Liver (tissue), 8 donors: ENCODE measurements at regions not wholly inside any gene's neighbourhood (a gene's known extent, or its start where the extent isn't known, plus 50 kb on each side); places are given as distances from the start of the nearest gene placed in this dataset.

Experiments used
- DNase-seq: peaks from one replicate; pipeline ENCODE4 v3.0.0-alpha.2; 2017; ENCODE audit warnings: low spot score
- H3K27ac ChIP-seq, 2 donors: one replicate each; pipeline ENCODE4 v1.7.0; 2013; ENCODE audit warnings: inconsistent platforms in 2 of 2, low read length in 2 of 2, control low read depth in 1 of 2, low read depth in 1 of 2, mild to moderate bottlenecking in 1 of 2
- H3K27me3 ChIP-seq, 4 donors: one replicate each; pipeline versions ENCODE4 v1.6.1 to v1.7.0; 2013; ENCODE audit warnings: low read length in 3 of 4, inconsistent platforms in 1 of 4, mild to moderate bottlenecking in 1 of 4, moderate library complexity in 1 of 4; ENCODE audit not compliant: control insufficient read depth in 4 of 4, insufficient read depth in 4 of 4
- H3K36me3 ChIP-seq, 4 donors: one replicate each; pipeline versions ENCODE4 v1.6.1 to v1.7.0; 2013; ENCODE audit warnings: low read length in 3 of 4, mild to moderate bottlenecking in 3 of 4, low read depth in 1 of 4, moderate library complexity in 1 of 4; ENCODE audit not compliant: control insufficient read depth in 4 of 4, insufficient read depth in 3 of 4
- H3K4me1 ChIP-seq, 4 donors: one replicate each; pipeline versions ENCODE4 v1.6.1 to v1.7.0; 2013; ENCODE audit warnings: low read length in 3 of 4, mild to moderate bottlenecking in 3 of 4, moderate library complexity in 1 of 4; ENCODE audit not compliant: control insufficient read depth in 4 of 4, insufficient read depth in 4 of 4
- H3K4me3 ChIP-seq, 3 donors: one replicate each; pipeline versions ENCODE4 v1.6.1 to v1.7.0; 2013; ENCODE audit warnings: low read length in 3 of 3, control low read depth in 1 of 3, low read depth in 1 of 3, mild to moderate bottlenecking in 1 of 3
- H3K9ac ChIP-seq, 2 donors: one replicate each; pipeline ENCODE4 v1.7.0; 2013; ENCODE audit warnings: low read length in 2 of 2, mild to moderate bottlenecking in 2 of 2, moderate library complexity in 2 of 2, control low read depth in 1 of 2, low read depth in 1 of 2
- H3K9me3 ChIP-seq, 4 donors: one replicate each; pipeline versions ENCODE4 v1.6.1 to v1.7.0; 2013; ENCODE audit warnings: low read length in 3 of 4; ENCODE audit not compliant: control insufficient read depth in 4 of 4
- ATF3 ChIP-seq: IDR thresholded peaks from 2 replicates; pipeline ENCODE4 v1.6.1; 2016; ENCODE audit warnings: antibody characterized with exemption
- CTCF ChIP-seq: fragments of 150-350 bp; IDR thresholded peaks from 2 replicates; pipeline ENCODE4 v1.5.1; 2017; ENCODE audit warnings: improper control_type of control experiment, low read depth, low read length; ENCODE audit not compliant: missing input control
- EGR1 ChIP-seq, 2 donors: IDR thresholded peaks; 2 replicates each; pipeline ENCODE4 v1.6.1; 2016 to 2018; ENCODE audit warnings: antibody characterized with exemption in 2 of 2, low read depth in 2 of 2
- FOXA1 ChIP-seq: IDR thresholded peaks from 2 replicates; pipeline ENCODE4 v1.6.1; 2016; ENCODE audit warnings: antibody characterized with exemption
- FOXA2 ChIP-seq: IDR thresholded peaks from 2 replicates; pipeline ENCODE4 v1.6.1; 2016; ENCODE audit warnings: antibody characterized with exemption
- GABPA ChIP-seq, 2 donors: IDR thresholded peaks in 1 of 2; conservative IDR thresholded peaks in 1 of 2; 2 replicates each; pipeline ENCODE4 v1.6.1; 2016; ENCODE audit warnings: antibody characterized with exemption in 2 of 2, mild to moderate bottlenecking in 1 of 2, moderate library complexity in 1 of 2
- HNF4A ChIP-seq, 2 donors: conservative IDR thresholded peaks; 2 replicates each; pipeline ENCODE4 v1.6.1; 2016; ENCODE audit warnings: antibody characterized with exemption in 2 of 2, mild to moderate bottlenecking in 2 of 2
- HNF4G ChIP-seq: IDR thresholded peaks from 2 replicates; pipeline ENCODE4 v1.6.1; 2016; ENCODE audit warnings: antibody characterized with exemption
- JUND ChIP-seq, 2 donors: IDR thresholded peaks; 2 replicates each; pipeline ENCODE4 v1.6.1; 2016; ENCODE audit warnings: antibody characterized with exemption in 2 of 2
- MAX ChIP-seq: IDR thresholded peaks from 2 replicates; pipeline ENCODE4 v1.6.1; 2016; ENCODE audit warnings: antibody characterized with exemption
- NR2F2 ChIP-seq: IDR thresholded peaks from 2 replicates; pipeline ENCODE4 v1.6.1; 2016; ENCODE audit warnings: antibody characterized with exemption
- RAD21 ChIP-seq, 2 donors: IDR thresholded peaks; 2 replicates each; pipeline ENCODE4 v1.6.1; 2016; ENCODE audit warnings: antibody characterized with exemption in 2 of 2, mild to moderate bottlenecking in 2 of 2
- RXRA ChIP-seq, 2 donors: IDR thresholded peaks; 2 replicates each; pipeline ENCODE4 v1.6.1; 2017 to 2018; ENCODE audit warnings: antibody characterized with exemption in 2 of 2, mild to moderate bottlenecking in 1 of 2
- SP1 ChIP-seq: IDR thresholded peaks from 2 replicates; pipeline ENCODE4 v1.6.1; 2018; ENCODE audit warnings: antibody characterized with exemption, mild to moderate bottlenecking
- TAF1 ChIP-seq: conservative IDR thresholded peaks from 2 replicates; pipeline ENCODE4 v1.6.1; 2016; ENCODE audit warnings: antibody characterized with exemption, mild to moderate bottlenecking
- YY1 ChIP-seq: IDR thresholded peaks from 2 replicates; pipeline ENCODE4 v1.6.1; 2016; ENCODE audit warnings: antibody characterized with exemption, mild to moderate bottlenecking
- ZBTB33 ChIP-seq: IDR thresholded peaks from 2 replicates; pipeline ENCODE4 v1.6.1; 2016; ENCODE audit warnings: antibody characterized with exemption
- WGBS: extraction: QIAGEN DNeasy Blood & Tissue Kit; methylation state at CpG from one replicate; pipeline ENCODE4 v1.1.7; 2013; 5-methylcytosine and 5-hydroxymethylcytosine counted together
- TF ChIP-seq, protein P1 (sequence below): IDR thresholded peaks from 2 replicates; pipeline ENCODE4 v1.6.1; 2016; ENCODE audit warnings: antibody characterized with exemption, mild to moderate bottlenecking
- donor health status: healthy.
- donor health status: healthy.
- donor health status: healthy.
- donor health status: healthy.
- donor health status: healthy.

DNA sequence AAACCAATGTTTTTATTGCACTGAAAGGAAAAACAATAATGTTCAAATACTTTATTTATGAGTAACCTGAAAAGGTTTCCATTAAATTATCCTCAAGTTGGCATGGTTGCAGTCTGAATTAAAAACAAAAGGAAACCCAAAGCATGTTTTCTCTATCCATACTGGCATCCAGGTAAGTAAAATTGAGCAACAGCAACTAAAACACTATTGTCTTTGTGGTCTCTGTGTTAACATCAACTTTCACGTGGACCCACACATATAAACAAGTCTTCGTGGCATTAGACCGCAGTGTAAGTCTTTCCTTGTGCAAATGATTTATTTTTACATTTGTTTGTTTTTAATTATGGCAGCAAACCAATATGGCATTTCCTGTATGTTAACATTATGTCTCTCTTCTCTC, 757.6 kb downstream of the SEMA5A start:
- no peak overlapping the region for H3K4me3 ChIP-seq
- TF ChIP-seq TAF1 (no peak), HNF4A (conservative IDR thresholded peaks at IDR 0.05) (no peak), NR2F2 (no peak), FOXA1 (no peak), ZBTB33 (no peak), JUND (IDR thresholded peaks at IDR 0.05) (no peak), RXRA (IDR thresholded peaks at IDR 0.05) (no peak), ATF3 (no peak), YY1 (no peak), SP1 (no peak), MAX (no peak), HNF4G (no peak)
- TF ChIP-seq, protein P1, sequence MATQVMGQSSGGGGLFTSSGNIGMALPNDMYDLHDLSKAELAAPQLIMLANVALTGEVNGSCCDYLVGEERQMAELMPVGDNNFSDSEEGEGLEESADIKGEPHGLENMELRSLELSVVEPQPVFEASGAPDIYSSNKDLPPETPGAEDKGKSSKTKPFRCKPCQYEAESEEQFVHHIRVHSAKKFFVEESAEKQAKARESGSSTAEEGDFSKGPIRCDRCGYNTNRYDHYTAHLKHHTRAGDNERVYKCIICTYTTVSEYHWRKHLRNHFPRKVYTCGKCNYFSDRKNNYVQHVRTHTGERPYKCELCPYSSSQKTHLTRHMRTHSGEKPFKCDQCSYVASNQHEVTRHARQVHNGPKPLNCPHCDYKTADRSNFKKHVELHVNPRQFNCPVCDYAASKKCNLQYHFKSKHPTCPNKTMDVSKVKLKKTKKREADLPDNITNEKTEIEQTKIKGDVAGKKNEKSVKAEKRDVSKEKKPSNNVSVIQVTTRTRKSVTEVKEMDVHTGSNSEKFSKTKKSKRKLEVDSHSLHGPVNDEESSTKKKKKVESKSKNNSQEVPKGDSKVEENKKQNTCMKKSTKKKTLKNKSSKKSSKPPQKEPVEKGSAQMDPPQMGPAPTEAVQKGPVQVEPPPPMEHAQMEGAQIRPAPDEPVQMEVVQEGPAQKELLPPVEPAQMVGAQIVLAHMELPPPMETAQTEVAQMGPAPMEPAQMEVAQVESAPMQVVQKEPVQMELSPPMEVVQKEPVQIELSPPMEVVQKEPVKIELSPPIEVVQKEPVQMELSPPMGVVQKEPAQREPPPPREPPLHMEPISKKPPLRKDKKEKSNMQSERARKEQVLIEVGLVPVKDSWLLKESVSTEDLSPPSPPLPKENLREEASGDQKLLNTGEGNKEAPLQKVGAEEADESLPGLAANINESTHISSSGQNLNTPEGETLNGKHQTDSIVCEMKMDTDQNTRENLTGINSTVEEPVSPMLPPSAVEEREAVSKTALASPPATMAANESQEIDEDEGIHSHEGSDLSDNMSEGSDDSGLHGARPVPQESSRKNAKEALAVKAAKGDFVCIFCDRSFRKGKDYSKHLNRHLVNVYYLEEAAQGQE, result no peak
- no peaks in the 10 kb centered on the region for H3K27me3 ChIP-seq
- no peaks in the 10 kb centered on the region for H3K4me1 ChIP-seq
- no peak for DNase-seq
- no peak overlapping the region for H3K27ac ChIP-seq
- WGBS, result 53% methylated on average over 3 of the region's 3 CpGs
- no peak overlapping the region for H3K9ac ChIP-seq
- H3K36me3 ChIP-seq, result no peaks in the 10 kb centered on the region
- H3K9me3 ChIP-seq, result peaks cover 0 to 4% (median 0%) of the 10 kb centered on the region in 4 donors

GRCh38 chr5:8805653-8806052, 740.2 kb downstream of the SEMA5A start:
- H3K36me3 ChIP-seq, result no peaks in the 10 kb centered on the region
- no peaks in the 10 kb centered on the region for H3K4me1 ChIP-seq
- H3K27me3 ChIP-seq, result no peaks in the 10 kb centered on the region
- H3K4me3 ChIP-seq, result no peak overlapping the region
- H3K9me3 ChIP-seq, result peaks cover 0 to 10% (median 1%) of the 10 kb centered on the region in 4 donors
- no peak overlapping the region for H3K9ac ChIP-seq
- DNase-seq, result no peak
- no peak overlapping the region for H3K27ac ChIP-seq
- TF ChIP-seq ATF3 (no peak), HNF4A (conservative IDR thresholded peaks at IDR 0.05) (no peak), FOXA2 (no peak), RXRA (IDR thresholded peaks at IDR 0.05) (no peak), HNF4G (no peak), GABPA (IDR thresholded peaks at IDR 0.05 in 1 of 2, conservative IDR thresholded peaks at IDR 0.05 in 1 of 2) (no peak), EGR1 (IDR thresholded peaks at IDR 0.05; ENCODE audit: low read depth in 2 of 2) (no peak), ZBTB33 (no peak), MAX (no peak), NR2F2 (no peak), RAD21 (IDR thresholded peaks at IDR 0.05) (no peak), YY1 (no peak), SP1 (no peak), CTCF (no peak)
- TF ChIP-seq, protein P1, result no peak
